Neural progenitor cell (in vitro differentiated cells): ENCODE measurements at regions not wholly inside any gene's neighbourhood (a gene's known extent, or its start where the extent isn't known, plus 50 kb on each side); places are given as distances from the start of the nearest gene placed in this dataset.

Source experiments
- DNase-seq: peaks from one replicate; pipeline ENCODE4 v3.0.0-alpha.2; 2016; ENCODE audit warnings: low spot score
- H2AFZ ChIP-seq: fragments of 200-600 bp; sonication (generic); replicated peaks from 2 replicates; pipeline ENCODE4 v1.6.1; 2016; ENCODE audit warnings: antibody characterized with exemption
- H3F3A ChIP-seq: fragments of 200-600 bp; sonication (generic); 2 replicates; pipeline ENCODE4 v1.6.1; 2016; ENCODE audit warnings: antibody characterized with exemption, low read depth
- H3K27ac ChIP-seq: fragments of 200-600 bp; sonication (generic); 2 replicates; pipeline ENCODE4 v1.5.1; 2016; ENCODE audit warnings: mild to moderate bottlenecking
- H3K27me3 ChIP-seq: fragments of 200-600 bp; sonication (generic); 2 replicates; pipeline ENCODE4 v1.6.1; 2016; ENCODE audit warnings: mild to moderate bottlenecking, moderate library complexity
- H3K36me3 ChIP-seq: fragments of 200-600 bp; sonication (generic); 2 replicates; pipeline ENCODE4 v1.5.1; 2016
- H3K4me1 ChIP-seq: fragments of 200-600 bp; sonication (generic); 2 replicates; pipeline ENCODE4 v1.6.1; 2016; ENCODE audit warnings: mixed run types
- H3K4me2 ChIP-seq: fragments of 200-600 bp; sonication (generic); 2 replicates; pipeline ENCODE4 v1.6.1; 2016
- H3K4me3 ChIP-seq: fragments of 200-600 bp; sonication (generic); 2 replicates; pipeline ENCODE4 v1.5.1; 2016
- H3K79me2 ChIP-seq: fragments of 200-600 bp; sonication (generic); 2 replicates; pipeline ENCODE4 v1.6.1; 2016; ENCODE audit warnings: low read depth
- H3K9ac ChIP-seq: fragments of 200-600 bp; sonication (generic); 2 replicates; pipeline ENCODE4 v1.6.1; 2016
- H3K9me3 ChIP-seq: fragments of 200-600 bp; sonication (generic); 2 replicates; pipeline ENCODE4 v1.5.1; 2016; ENCODE audit warnings: low read depth
- H4K20me1 ChIP-seq: fragments of 200-600 bp; sonication (generic); 2 replicates; pipeline ENCODE4 v1.6.1; 2016; ENCODE audit warnings: low read depth
- H3K27ac Mint-ChIP-seq: 3 replicates; pipeline ENCODE4 v1.8.0; 2021; ENCODE audit warnings: mixed read lengths
- H3K27me3 Mint-ChIP-seq: 2 replicates; pipeline ENCODE4 v1.8.0; 2022; ENCODE audit warnings: low read depth, mild to moderate bottlenecking, inconsistent platforms, moderate library complexity, mixed read lengths; ENCODE audit not compliant: insufficient read depth
- H3K36me3 Mint-ChIP-seq: 3 replicates; pipeline ENCODE4 v1.8.0; 2021; ENCODE audit warnings: mixed read lengths
- H3K4me1 Mint-ChIP-seq: 3 replicates; pipeline ENCODE4 v1.8.0; 2021; ENCODE audit warnings: mixed read lengths
- H3K4me3 Mint-ChIP-seq: 3 replicates; pipeline ENCODE4 v1.8.0; 2021; ENCODE audit warnings: mild to moderate bottlenecking, moderate library complexity, mixed read lengths
- H3K9me3 Mint-ChIP-seq: 3 replicates; pipeline ENCODE4 v1.8.0; 2020; ENCODE audit warnings: mixed read lengths
- EZH2 ChIP-seq: fragments of 200-600 bp; sonication (generic); IDR thresholded peaks from 2 replicates; pipeline ENCODE4 v1.6.1; 2017; ENCODE audit warnings: antibody characterized with exemption, mild to moderate bottlenecking, moderate library complexity
- EZH2phosphoT487 ChIP-seq: fragments of 200-600 bp; sonication (generic); IDR thresholded peaks from 2 replicates; pipeline ENCODE4 v1.6.1; 2017; ENCODE audit warnings: antibody characterized with exemption
- TF ChIP-seq, protein P1 (sequence below): fragments of 200-600 bp; sonication (generic); IDR thresholded peaks from 2 replicates; pipeline ENCODE4 v1.5.1; 2017; ENCODE audit warnings: antibody characterized with exemption, mild to moderate bottlenecking

DNA sequence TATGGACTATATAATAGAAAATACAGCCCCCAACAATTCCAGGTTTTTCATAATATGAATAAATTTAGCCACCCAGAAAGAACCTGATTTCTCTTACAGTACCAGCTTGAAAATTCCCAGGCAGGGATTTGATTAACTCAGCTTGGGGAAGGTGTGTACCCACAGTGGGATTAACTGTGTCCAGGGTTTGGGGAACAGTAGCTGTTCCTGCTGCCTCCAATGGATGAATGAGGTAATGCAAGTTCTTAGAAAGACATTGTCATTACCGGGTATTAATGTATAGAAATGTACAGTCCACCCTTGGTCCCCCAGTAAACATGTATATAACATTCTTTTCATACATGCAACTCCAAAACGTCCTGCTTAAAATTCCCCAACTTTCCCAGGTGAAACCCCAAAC is 115.6 kb downstream of the LRIG3 start:
- Mint-ChIP-seq H3K27ac (no peak overlapping the region), H3K36me3 (no peaks in the 10 kb centered on the region), H3K4me1 (no peaks in the 10 kb centered on the region), H3K9me3 (no peaks in the 10 kb centered on the region), H3K4me3 (no peak overlapping the region), H3K27me3 (no peaks in the 10 kb centered on the region)
- Histone ChIP-seq H3K36me3 (no peaks in the 10 kb centered on the region), H3K27ac (no peak overlapping the region), H3K79me2 (no peaks in the 10 kb centered on the region), H2AFZ (no peak overlapping the region), H3K9me3 (no peaks in the 10 kb centered on the region), H3K4me2 (no peak overlapping the region), H3K27me3 (no peaks in the 10 kb centered on the region), H4K20me1 (no peaks in the 10 kb centered on the region), H3K9ac (no peak overlapping the region), H3K4me3 (no peak overlapping the region), H3K4me1 (peaks cover 2% of the 10 kb centered on the region), H3F3A (no peaks in the 10 kb centered on the region)
- TF ChIP-seq EZH2phosphoT487: no peak
- TF ChIP-seq, protein P1, sequence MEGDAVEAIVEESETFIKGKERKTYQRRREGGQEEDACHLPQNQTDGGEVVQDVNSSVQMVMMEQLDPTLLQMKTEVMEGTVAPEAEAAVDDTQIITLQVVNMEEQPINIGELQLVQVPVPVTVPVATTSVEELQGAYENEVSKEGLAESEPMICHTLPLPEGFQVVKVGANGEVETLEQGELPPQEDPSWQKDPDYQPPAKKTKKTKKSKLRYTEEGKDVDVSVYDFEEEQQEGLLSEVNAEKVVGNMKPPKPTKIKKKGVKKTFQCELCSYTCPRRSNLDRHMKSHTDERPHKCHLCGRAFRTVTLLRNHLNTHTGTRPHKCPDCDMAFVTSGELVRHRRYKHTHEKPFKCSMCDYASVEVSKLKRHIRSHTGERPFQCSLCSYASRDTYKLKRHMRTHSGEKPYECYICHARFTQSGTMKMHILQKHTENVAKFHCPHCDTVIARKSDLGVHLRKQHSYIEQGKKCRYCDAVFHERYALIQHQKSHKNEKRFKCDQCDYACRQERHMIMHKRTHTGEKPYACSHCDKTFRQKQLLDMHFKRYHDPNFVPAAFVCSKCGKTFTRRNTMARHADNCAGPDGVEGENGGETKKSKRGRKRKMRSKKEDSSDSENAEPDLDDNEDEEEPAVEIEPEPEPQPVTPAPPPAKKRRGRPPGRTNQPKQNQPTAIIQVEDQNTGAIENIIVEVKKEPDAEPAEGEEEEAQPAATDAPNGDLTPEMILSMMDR: peak; percentile 57
- no peak for TF ChIP-seq EZH2
- DNase-seq: peak; percentile 38

DNA sequence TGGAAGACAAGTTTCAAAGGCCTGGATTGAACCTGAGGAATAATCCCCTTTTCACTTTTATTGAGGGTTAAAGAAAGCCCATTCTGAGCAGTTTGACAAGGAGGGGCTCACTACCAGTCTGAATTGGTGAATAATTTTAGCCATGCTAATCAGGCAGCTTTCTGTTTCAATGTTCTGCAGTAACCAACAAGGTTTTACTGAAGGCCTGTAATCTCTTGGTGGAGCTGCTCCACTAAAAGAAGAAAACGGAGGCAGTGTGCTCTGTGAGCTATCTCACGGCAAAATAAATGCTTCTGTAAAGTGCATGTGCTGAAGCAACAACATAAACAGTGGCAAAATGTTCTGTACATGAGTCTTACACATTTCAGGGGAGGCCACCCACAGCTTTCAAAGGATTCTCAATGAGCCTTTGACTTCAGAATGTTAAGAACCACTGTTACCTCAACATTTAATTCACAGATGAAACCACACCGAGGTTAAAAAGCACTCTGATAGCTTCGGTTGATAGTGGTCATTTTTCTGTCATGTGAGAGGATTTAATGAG is 111.2 kb downstream of the LRIG3 start:
- Histone ChIP-seq H3K79me2 (no peaks in the 10 kb centered on the region), H3K36me3 (no peaks in the 10 kb centered on the region), H3F3A (no peaks in the 10 kb centered on the region), H3K9ac (no peak overlapping the region), H3K4me2 (no peak overlapping the region), H2AFZ (peak overlapping the region; percentile 64), H3K4me3 (no peak overlapping the region), H4K20me1 (no peaks in the 10 kb centered on the region), H3K4me1 (peaks cover 7% of the 10 kb centered on the region), H3K9me3 (no peaks in the 10 kb centered on the region), H3K27ac (no peak overlapping the region), H3K27me3 (no peaks in the 10 kb centered on the region)
- peaks cover 22% of the 10 kb centered on the region for H3K4me1 Mint-ChIP-seq
- H3K27me3 Mint-ChIP-seq: no peaks in the 10 kb centered on the region
- H3K4me3 Mint-ChIP-seq: no peak overlapping the region
- TF ChIP-seq EZH2phosphoT487: no peak
- TF ChIP-seq EZH2: no peak
- TF ChIP-seq, protein P1: no peak
- no peak overlapping the region for H3K27ac Mint-ChIP-seq
- no peaks in the 10 kb centered on the region for H3K9me3 Mint-ChIP-seq
- DNase-seq: no peak
- no peaks in the 10 kb centered on the region for H3K36me3 Mint-ChIP-seq

DNA sequence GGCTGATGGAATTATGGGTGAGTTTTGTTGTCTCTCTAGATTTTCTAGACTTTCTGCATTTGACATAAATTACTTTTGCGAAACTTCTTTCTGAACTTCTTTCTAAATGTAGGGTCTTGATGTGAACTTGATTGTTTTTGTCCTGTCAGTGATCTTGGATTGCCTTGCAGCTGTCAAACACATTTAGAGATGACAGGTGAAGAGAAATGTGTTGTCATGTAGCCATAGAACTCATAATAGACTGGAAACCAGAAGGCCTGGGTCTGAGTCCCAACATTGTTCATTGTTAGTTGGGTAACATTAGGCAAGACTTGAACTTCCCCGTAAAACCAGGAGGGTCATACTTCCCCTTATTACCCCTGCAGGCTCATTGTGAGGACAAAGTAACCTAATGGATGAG is 109.0 kb downstream of the LRIG3 start:
- H3K27ac ChIP-seq: no peak overlapping the region
- no peaks in the 10 kb centered on the region for H3K27me3 Mint-ChIP-seq
- H3F3A ChIP-seq: no peaks in the 10 kb centered on the region
- H3K36me3 ChIP-seq: no peaks in the 10 kb centered on the region
- no peak overlapping the region for H3K4me3 Mint-ChIP-seq
- H3K36me3 Mint-ChIP-seq: no peaks in the 10 kb centered on the region
- peaks cover 10% of the 10 kb centered on the region for H3K4me1 ChIP-seq
- H3K4me3 ChIP-seq: no peak overlapping the region
- no peak for DNase-seq
- no peaks in the 10 kb centered on the region for H3K9me3 ChIP-seq
- H3K9ac ChIP-seq: no peak overlapping the region
- no peak overlapping the region for H3K27ac Mint-ChIP-seq
- no peaks in the 10 kb centered on the region for H3K27me3 ChIP-seq
- no peak overlapping the region for H2AFZ ChIP-seq
- no peaks in the 10 kb centered on the region for H3K9me3 Mint-ChIP-seq
- H3K4me2 ChIP-seq: no peak overlapping the region
- no peaks in the 10 kb centered on the region for H4K20me1 ChIP-seq
- TF ChIP-seq, protein P1: no peak
- no peak for TF ChIP-seq EZH2
- TF ChIP-seq EZH2phosphoT487: no peak
- H3K79me2 ChIP-seq: no peaks in the 10 kb centered on the region
- peaks cover 30% of the 10 kb centered on the region for H3K4me1 Mint-ChIP-seq
